ENCODE measurements at regions not wholly inside any gene's neighbourhood (a gene's known extent, or its start where the extent isn't known, plus 50 kb on each side); places are given as distances from the start of the nearest gene placed in this dataset.

GRCh38 chr5:74085186-74085585, 459.2 kb downstream of the ARHGEF28 start:
- DNase-seq (ENCODE audit: insufficient read length, low spot score) = no peak
- FAIRE-seq = no peak

DNA sequence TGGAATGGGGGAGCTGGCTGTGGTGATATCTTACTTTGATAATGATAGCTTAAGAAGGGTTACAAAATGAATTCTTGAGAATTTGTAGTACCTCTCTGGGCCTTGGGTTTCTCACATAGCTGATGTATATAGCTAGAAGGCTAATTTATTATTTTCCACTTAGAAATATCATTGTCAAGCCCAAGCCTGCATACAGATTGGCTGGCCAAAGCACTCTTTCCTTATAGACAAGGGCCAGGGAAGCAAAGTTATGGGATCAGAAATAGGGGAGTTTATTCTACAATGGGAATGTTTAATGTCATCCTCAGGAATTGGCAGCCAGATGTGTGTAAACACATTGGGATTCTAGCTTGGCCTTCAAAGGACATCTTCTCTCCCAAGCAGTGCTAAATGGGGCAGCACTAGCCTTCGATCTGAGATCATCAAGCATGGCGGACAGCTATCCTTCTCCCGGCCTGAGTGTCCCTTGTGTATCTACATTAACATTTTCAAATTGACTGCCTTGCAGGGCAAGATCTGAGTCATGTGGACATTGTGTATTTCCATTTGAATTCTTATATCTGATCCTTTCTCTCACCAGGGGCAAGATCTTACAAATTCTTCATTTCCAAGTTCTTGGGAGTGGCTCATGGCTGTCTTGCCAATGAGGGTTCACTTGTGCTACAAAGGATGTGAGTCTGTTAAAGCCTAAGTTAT, 457.2 kb downstream of the ARHGEF28 start:
- FAIRE-seq (no peak), DNase-seq (ENCODE audit: insufficient read length, low spot score) (no peak)

GRCh38 chr5:74082512-74083055, 456.6 kb downstream of the ARHGEF28 start:
- no peak for FAIRE-seq
- no peak for DNase-seq (ENCODE audit: insufficient read length, low spot score)

GRCh38 chr5:74081126-74081525, 455.1 kb downstream of the ARHGEF28 start:
- FAIRE-seq (no peak), DNase-seq (ENCODE audit: insufficient read length, low spot score) (no peak)

GRCh38 chr5:74079971-74080556, 454.1 kb downstream of the ARHGEF28 start:
- no peak for DNase-seq (ENCODE audit: insufficient read length, low spot score)
- no peak for FAIRE-seq

- DNase-seq (ENCODE audit: insufficient read length, low spot score) (no peak), FAIRE-seq (no peak)
Observed at GRCh38 chr5:74075501-74076484, 449.8 kb downstream of the ARHGEF28 start.

DNA sequence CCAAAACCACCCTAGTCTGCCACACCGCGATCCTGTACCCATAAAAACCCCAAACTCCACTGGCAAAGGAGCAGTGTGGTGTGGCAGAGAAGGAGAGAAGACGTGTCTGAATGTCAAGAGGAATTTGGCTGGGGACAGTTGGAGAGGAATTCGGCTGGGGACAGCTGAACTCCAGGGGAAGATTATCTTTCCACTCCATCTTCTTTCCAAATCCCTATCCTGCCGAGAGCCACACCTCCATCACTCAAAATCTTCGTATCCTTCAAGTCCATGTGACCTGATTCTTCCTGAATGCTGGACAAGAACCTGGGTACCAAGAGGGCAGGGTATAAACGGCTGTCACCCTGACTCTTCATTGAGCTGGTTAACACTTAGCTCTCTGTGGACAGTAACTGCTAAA, 448.1 kb downstream of the ARHGEF28 start:
- FAIRE-seq (no peak), DNase-seq (ENCODE audit: insufficient read length, low spot score) (no peak)

DNA sequence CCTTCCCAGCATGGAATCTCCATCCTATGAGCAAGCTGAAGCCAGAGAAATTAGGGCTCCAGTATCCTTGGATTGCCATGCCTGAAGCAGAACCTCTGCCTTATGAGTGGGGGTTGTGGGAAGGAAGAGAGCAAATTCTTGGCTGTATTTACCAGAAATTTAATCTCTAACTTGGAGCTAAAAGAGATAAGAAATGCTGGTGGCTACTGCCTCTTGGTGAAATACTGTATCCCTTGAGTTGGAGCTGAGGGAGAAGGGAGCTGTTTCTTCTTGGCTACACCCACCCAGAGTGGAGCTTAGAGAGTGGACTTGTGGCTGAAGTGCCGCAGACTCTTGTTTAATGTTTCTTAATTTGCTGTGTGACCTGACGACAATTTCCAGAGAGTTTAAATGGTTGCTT, 447.3 kb downstream of the ARHGEF28 start:
- no peak for DNase-seq (ENCODE audit: insufficient read length, low spot score)
- FAIRE-seq = no peak

GRCh38 chr5:74072646-74073045, 446.6 kb downstream of the ARHGEF28 start:
- FAIRE-seq (no peak), DNase-seq (ENCODE audit: insufficient read length, low spot score) (no peak)

DNA sequence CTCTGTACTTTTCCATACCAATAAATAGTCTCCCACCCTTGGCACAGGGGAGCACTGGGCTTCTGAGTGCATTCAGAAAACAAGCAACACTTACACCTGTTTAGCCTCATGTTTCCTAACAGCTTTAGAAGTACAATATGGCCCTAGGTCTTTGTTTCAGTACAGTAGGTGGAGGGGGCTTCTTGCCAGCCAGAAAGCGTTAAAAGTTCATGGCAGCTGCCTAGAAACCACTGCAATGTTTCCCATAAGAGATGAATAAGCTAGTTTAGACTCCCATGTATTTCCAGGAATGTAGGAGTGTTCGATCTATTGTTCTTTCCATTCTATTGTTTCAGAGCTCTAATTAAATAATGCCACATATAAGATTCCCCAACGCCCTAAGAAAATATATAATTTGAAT, 444.8 kb downstream of the ARHGEF28 start:
- DNase-seq (ENCODE audit: insufficient read length, low spot score) = no peak

GRCh38 chr5:74069741-74070140, 443.7 kb downstream of the ARHGEF28 start:
- FAIRE-seq = no peak

More for the DNA sequence above, 444.8 kb downstream of the ARHGEF28 start:
- no peak for FAIRE-seq

GRCh38 chr5:74067748-74068541, 441.9 kb downstream of the ARHGEF28 start:
- FAIRE-seq (no peak), DNase-seq (ENCODE audit: insufficient read length, low spot score) (no peak)

More at GRCh38 chr5:74069741-74070140, 443.7 kb downstream of the ARHGEF28 start:
- DNase-seq (ENCODE audit: insufficient read length, low spot score) = no peak

GRCh38 chr5:74064911-74065310, 438.9 kb downstream of the ARHGEF28 start:
- no peak for DNase-seq (ENCODE audit: insufficient read length, low spot score)
- no peak for FAIRE-seq

DNA sequence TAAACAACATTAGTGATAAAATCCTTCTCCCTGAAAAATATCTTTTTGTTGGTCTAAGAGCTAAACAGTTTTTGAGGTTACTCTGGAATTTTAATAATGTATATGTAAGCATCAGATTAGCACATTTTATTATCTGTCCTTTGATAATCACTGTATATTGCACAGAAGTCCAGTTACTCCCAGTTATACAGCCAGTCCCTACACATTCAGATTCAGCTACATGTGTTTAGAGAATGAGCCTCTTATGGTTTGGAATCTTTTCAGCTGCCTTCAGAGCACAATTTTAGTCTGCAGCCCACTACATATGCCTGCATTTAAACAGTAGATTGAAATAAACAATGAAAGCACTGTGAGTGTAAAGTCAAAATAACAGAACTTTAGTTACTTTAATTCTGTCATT, 438.2 kb downstream of the ARHGEF28 start:
- FAIRE-seq (no peak), DNase-seq (ENCODE audit: insufficient read length, low spot score) (no peak)

DNA sequence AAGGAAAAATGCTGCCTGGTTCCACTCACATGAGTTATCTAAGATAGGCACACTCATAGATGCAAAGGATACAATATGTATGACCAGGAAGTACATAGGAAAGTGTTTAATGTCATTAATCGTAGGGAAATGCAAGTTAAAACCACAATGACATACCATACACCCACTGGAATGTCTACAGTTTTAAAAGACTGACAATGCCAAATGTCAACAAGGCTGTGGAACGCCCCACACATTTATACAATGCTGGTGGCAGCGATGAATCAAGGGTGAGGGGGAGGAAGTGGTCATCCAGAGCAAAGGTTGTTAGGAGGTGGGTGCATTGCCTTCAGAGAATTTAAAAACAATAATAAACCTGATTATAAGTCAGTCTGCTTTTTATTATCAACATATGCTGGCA, 437.8 kb downstream of the ARHGEF28 start:
- DNase-seq (ENCODE audit: insufficient read length, low spot score) (no peak), FAIRE-seq (no peak)

GRCh38 chr5:74063346-74063745, 437.4 kb downstream of the ARHGEF28 start:
- no peak for FAIRE-seq
- DNase-seq (ENCODE audit: insufficient read length, low spot score) = no peak

DNA sequence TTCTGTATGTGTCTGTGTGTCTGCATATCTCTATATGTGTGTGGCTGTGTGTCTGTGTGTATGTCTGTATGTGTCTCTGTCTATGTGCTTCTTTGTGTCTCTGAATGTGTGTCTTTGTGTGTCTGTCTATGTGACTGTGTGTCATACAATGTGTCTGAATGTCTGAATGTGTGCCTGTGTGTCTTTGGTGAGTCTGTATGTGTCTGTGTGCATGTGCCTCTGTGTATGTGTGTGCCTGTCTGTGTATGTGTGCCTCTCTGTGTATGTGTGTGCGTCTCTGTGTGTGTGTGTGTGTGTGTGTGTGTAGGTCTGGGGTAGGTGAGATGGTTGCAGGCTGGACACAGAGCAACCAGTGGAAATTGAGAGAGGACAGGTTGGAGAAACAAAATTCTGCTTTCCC, 435.3 kb downstream of the ARHGEF28 start:
- no peak for FAIRE-seq
- no peak for DNase-seq (ENCODE audit: insufficient read length, low spot score)

DNA sequence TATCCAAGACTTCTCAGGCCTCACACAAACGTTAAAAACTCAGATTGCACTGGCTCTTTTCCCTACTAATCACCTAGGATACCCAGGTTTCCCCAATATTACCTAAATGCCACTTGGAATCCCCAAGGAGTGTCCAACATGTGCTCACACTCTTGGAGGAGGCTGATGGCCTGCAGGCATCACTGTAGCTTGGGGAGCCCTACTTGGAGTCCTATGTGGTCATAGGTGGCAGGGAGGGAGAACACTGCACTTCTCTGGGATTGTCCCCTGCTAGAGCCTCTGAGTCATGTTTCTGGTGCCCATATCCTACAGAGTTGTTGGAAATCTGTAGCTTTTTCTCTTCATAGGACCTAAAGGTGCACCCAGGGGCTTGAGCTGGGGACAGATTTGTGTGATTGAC, 433.7 kb downstream of the ARHGEF28 start:
- FAIRE-seq (no peak), DNase-seq (ENCODE audit: insufficient read length, low spot score) (no peak)

DNA sequence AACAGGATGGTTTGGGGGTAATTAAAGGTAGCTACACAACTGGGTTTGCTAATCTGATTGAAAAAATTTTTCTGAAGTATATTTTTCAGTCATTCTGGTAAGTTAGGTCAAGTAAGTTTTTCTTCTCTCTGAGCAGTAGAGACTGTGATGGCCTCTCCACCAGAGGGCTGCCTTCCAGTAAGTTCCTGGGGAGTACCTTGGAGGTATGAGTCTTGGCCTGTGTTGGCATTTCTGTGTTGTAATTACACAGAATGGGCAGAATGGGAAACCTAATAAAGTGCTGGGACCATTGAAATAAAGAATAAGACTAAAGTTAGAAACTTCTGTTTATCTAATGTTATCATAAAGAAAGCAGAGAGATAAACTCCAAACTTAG, 430.8 kb downstream of the ARHGEF28 start:
- DNase-seq (ENCODE audit: insufficient read length, low spot score) (no peak), FAIRE-seq (no peak)

GRCh38 chr5:74056107-74056788, 430.3 kb downstream of the ARHGEF28 start:
- FAIRE-seq (no peak), DNase-seq (ENCODE audit: insufficient read length, low spot score) (no peak)

Measured in GM19239 (cell line).